MM.1S (cell line): ENCODE measurements at regions not wholly inside any gene's neighbourhood (a gene's known extent, or its start where the extent isn't known, plus 50 kb on each side); places are given as distances from the start of the nearest gene placed in this dataset.

ENCODE experiments used
- DNase-seq: peaks from one replicate; pipeline ENCODE4 v3.0.0-alpha.2; 2015
- H2AFZ ChIP-seq: fragments of 300-600 bp; sonication (generic); 2 replicates; pipeline ENCODE4 v1.6.0; 2016; ENCODE audit warnings: antibody characterized with exemption, low read length
- H3F3A ChIP-seq: fragments of 300-600 bp; sonication (generic); 2 replicates; pipeline ENCODE4 v1.6.1; 2016; ENCODE audit warnings: mild to moderate bottlenecking, antibody characterized with exemption, low read length, moderate library complexity, mixed read lengths; ENCODE audit not compliant: insufficient read depth
- H3K27ac ChIP-seq: fragments of 300-600 bp; sonication (generic); 2 replicates; pipeline ENCODE4 v1.5.1; 2016; ENCODE audit warnings: mild to moderate bottlenecking, low read length
- H3K27me3 ChIP-seq: fragments of 300-600 bp; sonication (generic); replicated peaks from 2 replicates; pipeline ENCODE4 v1.6.0; 2016; ENCODE audit warnings: low read length; ENCODE audit not compliant: insufficient read depth
- H3K36me3 ChIP-seq: fragments of 300-600 bp; sonication (generic); replicated peaks from 2 replicates; pipeline ENCODE4 v1.6.1; 2016; ENCODE audit warnings: mild to moderate bottlenecking, low read length, mixed read lengths; ENCODE audit not compliant: insufficient read depth
- H3K4me1 ChIP-seq: fragments of 300-600 bp; sonication (generic); 2 replicates; pipeline ENCODE4 v1.6.1; 2016; ENCODE audit warnings: low read length, mixed read lengths
- H3K4me2 ChIP-seq: fragments of 300-600 bp; sonication (generic); 2 replicates; pipeline ENCODE4 v1.6.0; 2016; ENCODE audit warnings: low read depth, low read length
- H3K4me3 ChIP-seq: fragments of 300-600 bp; sonication (generic); 2 replicates; pipeline ENCODE4 v1.5.1; 2016; ENCODE audit warnings: low read length, mixed read lengths
- H3K79me2 ChIP-seq: fragments of 300-600 bp; sonication (generic); 2 replicates; pipeline ENCODE4 v1.6.1; 2016; ENCODE audit warnings: mixed run types, low read length, mixed read lengths
- H3K9ac ChIP-seq: fragments of 300-600 bp; sonication (generic); 2 replicates; pipeline ENCODE4 v1.6.1; 2016; ENCODE audit warnings: low read length, mixed read lengths
- H3K9me2 ChIP-seq: fragments of 300-600 bp; sonication (generic); replicated peaks from 2 replicates; pipeline ENCODE4 v1.6.1; 2016; ENCODE audit warnings: mild to moderate bottlenecking, low read length, mixed read lengths; ENCODE audit not compliant: insufficient read depth
- H3K9me3 ChIP-seq: fragments of 300-600 bp; sonication (generic); replicated peaks from 2 replicates; pipeline ENCODE4 v1.6.1; 2016; ENCODE audit warnings: mild to moderate bottlenecking, low read length, mixed read lengths; ENCODE audit not compliant: insufficient read depth
- H4K20me1 ChIP-seq: fragments of 300-600 bp; sonication (generic); 2 replicates; pipeline ENCODE4 v1.6.1; 2016; ENCODE audit warnings: mild to moderate bottlenecking, low read length, moderate library complexity, mixed read lengths; ENCODE audit not compliant: insufficient read depth
- CTCF ChIP-seq: fragments of 300-600 bp; sonication (generic); IDR thresholded peaks from 2 replicates; pipeline ENCODE4 v1.5.1; 2016; ENCODE audit warnings: antibody characterized with exemption, low read length, mixed read lengths
- EZH2 ChIP-seq: fragments of 300-600 bp; sonication (generic); optimal IDR thresholded peaks from 2 replicates; pipeline ENCODE3; 2017; ENCODE audit warnings: low read depth, mild to moderate bottlenecking, antibody characterized with exemption, low read length, mixed read lengths
- EZH2phosphoT487 ChIP-seq: fragments of 300-600 bp; sonication (generic); IDR thresholded peaks from 2 replicates; pipeline ENCODE4 v1.6.1; 2018; ENCODE audit warnings: antibody characterized with exemption, low read length

DNA sequence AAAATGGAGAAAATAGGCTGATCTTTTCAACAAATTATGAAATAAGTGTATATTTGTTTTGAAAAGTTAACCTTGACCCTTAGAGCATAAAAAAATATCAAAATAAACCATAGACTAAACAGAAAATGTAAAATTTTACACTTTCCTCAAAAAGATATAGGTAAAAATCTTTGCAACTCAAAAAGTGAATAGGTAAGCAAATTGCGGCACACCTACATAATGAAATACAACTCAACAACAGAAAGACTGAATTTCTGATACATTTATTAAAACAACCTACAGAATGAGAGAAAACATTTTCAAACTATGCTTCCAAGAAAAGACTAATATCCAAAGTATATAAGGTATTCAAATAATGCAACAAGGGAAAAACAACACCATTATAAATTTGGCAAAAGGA lies 425.7 kb upstream of the KHDRBS2 start:
- Histone ChIP-seq H3K36me3 (no peaks in the 10 kb centered on the region), H3K4me3 (no peak overlapping the region), H3F3A (no peaks in the 10 kb centered on the region), H3K4me2 (no peak overlapping the region), H3K27ac (no peak overlapping the region), H2AFZ (no peak overlapping the region), H3K4me1 (no peaks in the 10 kb centered on the region), H3K9me3 (no peaks in the 10 kb centered on the region), H4K20me1 (no peaks in the 10 kb centered on the region), H3K27me3 (no peaks in the 10 kb centered on the region), H3K9ac (no peak overlapping the region), H3K79me2 (no peaks in the 10 kb centered on the region), H3K9me2 (no peaks in the 10 kb centered on the region)
- TF ChIP-seq EZH2 = no peak
- no peak for TF ChIP-seq CTCF
- no peak for TF ChIP-seq EZH2phosphoT487
- no peak for DNase-seq

GRCh38 chr6:62707914-62708313 lies 421.9 kb upstream of the KHDRBS2 start:
- no peaks in the 10 kb centered on the region for H3F3A ChIP-seq
- no peak overlapping the region for H3K27ac ChIP-seq
- H3K4me1 ChIP-seq = no peaks in the 10 kb centered on the region
- H2AFZ ChIP-seq = no peak overlapping the region
- H3K27me3 ChIP-seq = no peaks in the 10 kb centered on the region
- H3K79me2 ChIP-seq = no peaks in the 10 kb centered on the region
- no peaks in the 10 kb centered on the region for H3K9me3 ChIP-seq
- no peak overlapping the region for H3K4me2 ChIP-seq
- H4K20me1 ChIP-seq = no peaks in the 10 kb centered on the region
- no peak for TF ChIP-seq EZH2phosphoT487
- no peak for TF ChIP-seq CTCF
- no peak for TF ChIP-seq EZH2
- no peak overlapping the region for H3K9ac ChIP-seq
- H3K4me3 ChIP-seq = no peak overlapping the region
- no peaks in the 10 kb centered on the region for H3K9me2 ChIP-seq
- H3K36me3 ChIP-seq = no peaks in the 10 kb centered on the region
- DNase-seq = no peak

- DNase-seq = no peak
- Histone ChIP-seq H3K27me3 (no peaks in the 10 kb centered on the region), H2AFZ (no peak overlapping the region), H3K4me3 (no peak overlapping the region), H3F3A (no peaks in the 10 kb centered on the region), H3K9ac (no peak overlapping the region), H3K4me2 (no peak overlapping the region), H3K27ac (no peak overlapping the region), H3K4me1 (no peaks in the 10 kb centered on the region), H3K36me3 (no peaks in the 10 kb centered on the region), H3K79me2 (no peaks in the 10 kb centered on the region), H3K9me2 (no peaks in the 10 kb centered on the region), H4K20me1 (no peaks in the 10 kb centered on the region), H3K9me3 (no peaks in the 10 kb centered on the region)
- peak; percentile 9; the same call in 1 of the 2 replicates for TF ChIP-seq CTCF
- TF ChIP-seq EZH2phosphoT487 = no peak
Observed at GRCh38 chr6:62707156-62707555, 421.1 kb upstream of the KHDRBS2 start.

DNA sequence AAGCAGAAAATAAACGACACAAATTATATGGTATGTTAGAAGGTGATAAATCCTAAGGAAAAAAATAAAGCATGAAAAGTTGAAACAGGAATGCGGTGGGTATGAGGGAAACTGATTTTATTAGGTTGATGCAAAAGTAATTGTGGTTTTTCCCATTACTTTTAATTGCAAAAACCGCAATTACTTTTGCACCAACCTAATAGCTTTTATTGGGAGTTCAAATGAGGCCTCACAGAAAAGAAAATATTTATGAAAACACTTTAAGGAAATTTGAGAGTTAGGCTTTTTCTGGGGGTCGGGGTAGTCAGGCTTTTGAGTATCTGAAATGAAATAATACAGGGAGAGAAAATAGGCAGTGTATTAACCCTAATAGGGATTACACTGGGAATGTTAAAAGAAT lies 397.0 kb upstream of the KHDRBS2 start:
- H2AFZ ChIP-seq = no peak overlapping the region
- no peaks in the 10 kb centered on the region for H3K36me3 ChIP-seq
- no peaks in the 10 kb centered on the region for H3K27me3 ChIP-seq
- no peaks in the 10 kb centered on the region for H3F3A ChIP-seq
- no peaks in the 10 kb centered on the region for H3K9me2 ChIP-seq
- no peak overlapping the region for H3K4me3 ChIP-seq
- no peaks in the 10 kb centered on the region for H3K79me2 ChIP-seq
- H3K9ac ChIP-seq = no peak overlapping the region
- no peak for DNase-seq
- no peak overlapping the region for H3K4me2 ChIP-seq
- H3K27ac ChIP-seq = no peak overlapping the region
- no peaks in the 10 kb centered on the region for H3K4me1 ChIP-seq
- no peak for TF ChIP-seq EZH2
- no peak for TF ChIP-seq EZH2phosphoT487
- no peak for TF ChIP-seq CTCF
- H4K20me1 ChIP-seq = no peaks in the 10 kb centered on the region
- H3K9me3 ChIP-seq = no peaks in the 10 kb centered on the region
